Activated CD4-positive, alpha-beta T cell treated with anti-CD3 and anti-CD28 coated beads, Interleukin-2, amount 10 ng/mL, durations not matched to agents 7 days and 5 days (primary cell): ENCODE measurements at regions not wholly inside any gene's neighbourhood (a gene's known extent, or its start where the extent isn't known, plus 50 kb on each side); places are given as distances from the start of the nearest gene placed in this dataset.

ENCODE experiments used
- CTCF ChIA-PET: fragments of 350-600 bp; sonication (Branson Sonifier 250); formaldehyde crosslinking; loops from one replicate; lab custom pipeline; 2021; ENCODE audit warnings: antibody characterized with exemption; lab: Charles Lee
- POLR2A ChIA-PET: fragments of 350-600 bp; sonication (Branson Sonifier 250); formaldehyde crosslinking; loops from one replicate; lab custom pipeline; 2021; ENCODE audit warnings: antibody characterized with exemption; lab: Charles Lee
- DNase-seq: peaks from one replicate; pipeline ENCODE4 v3.0.0-alpha.2; 2020
- H3K27ac Mint-ChIP-seq: one replicate; pipeline ENCODE4 v1.8.0; 2021; ENCODE audit warnings: mild to moderate bottlenecking, moderate library complexity, mixed read lengths
- H3K27me3 Mint-ChIP-seq: one replicate; pipeline ENCODE4 v1.8.0; 2021; ENCODE audit warnings: mixed read lengths
- H3K36me3 Mint-ChIP-seq: one replicate; pipeline ENCODE4 v1.8.0; 2021; ENCODE audit warnings: low read depth, mixed read lengths
- H3K4me1 Mint-ChIP-seq: one replicate; pipeline ENCODE4 v1.8.0; 2021; ENCODE audit warnings: mixed read lengths
- H3K4me3 Mint-ChIP-seq: one replicate; pipeline ENCODE4 v1.8.0; 2021; ENCODE audit warnings: mild to moderate bottlenecking, moderate library complexity, mixed read lengths
- H3K9me3 Mint-ChIP-seq: one replicate; pipeline ENCODE4 v1.8.0; 2021; ENCODE audit warnings: mixed read lengths

DNA sequence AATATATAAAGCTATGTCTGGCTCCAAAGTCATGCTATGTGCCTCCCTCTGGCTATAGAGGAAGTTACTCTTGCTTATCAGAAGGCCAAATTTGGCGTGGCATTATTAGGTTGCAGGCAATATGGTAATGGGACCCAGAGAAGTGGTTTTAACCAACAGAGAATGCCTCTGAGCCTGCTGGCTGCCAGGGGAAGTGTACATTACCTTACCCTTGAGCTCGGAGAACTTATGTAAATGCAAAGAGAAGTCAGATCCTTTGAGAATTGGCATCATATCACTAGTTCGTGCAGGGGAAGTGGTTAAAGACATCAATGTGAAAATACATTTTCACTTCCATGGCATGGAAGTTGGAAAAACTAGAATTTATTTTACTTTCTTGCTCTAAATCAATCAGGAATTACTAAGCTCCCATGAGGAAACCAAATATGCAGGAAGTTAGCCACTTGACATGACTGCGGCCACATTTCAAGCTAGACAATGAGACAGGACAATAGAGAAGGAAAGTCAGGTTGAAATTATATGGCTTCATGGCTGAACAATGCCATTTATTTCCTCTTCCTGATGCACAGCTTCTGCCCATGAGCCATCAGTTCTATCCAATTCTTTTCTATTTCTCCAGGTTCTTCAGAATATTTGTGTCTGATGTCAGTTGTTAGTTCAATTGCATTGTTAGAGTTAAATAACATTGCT is 134.0 kb upstream of the PHACTR1 start:
- ChIA-PET POLR2A (no interaction called here), CTCF (no interaction called here)
- no peak overlapping the region for H3K27ac Mint-ChIP-seq
- H3K9me3 Mint-ChIP-seq: no peaks in the 10 kb centered on the region
- H3K36me3 Mint-ChIP-seq: no peaks in the 10 kb centered on the region
- H3K4me3 Mint-ChIP-seq: no peak overlapping the region
- H3K27me3 Mint-ChIP-seq: no peaks in the 10 kb centered on the region
- no peaks in the 10 kb centered on the region for H3K4me1 Mint-ChIP-seq
- no peak for DNase-seq

GRCh38 chr6:12584631-12585405 is 131.7 kb upstream of the PHACTR1 start:
- POLR2A ChIA-PET: no interaction called here

GRCh38 chr6:12585497-12585958 is 131.0 kb upstream of the PHACTR1 start:
- Mint-ChIP-seq H3K27me3 (peaks cover 1% of the 10 kb centered on the region), H3K4me1 (no peaks in the 10 kb centered on the region), H3K9me3 (no peaks in the 10 kb centered on the region), H3K27ac (no peak overlapping the region), H3K4me3 (no peak overlapping the region), H3K36me3 (no peaks in the 10 kb centered on the region)
- POLR2A ChIA-PET: no interaction called here
- CTCF ChIA-PET: no interaction called here
- DNase-seq: no peak

More at GRCh38 chr6:12584631-12585405, 131.7 kb upstream of the PHACTR1 start:
- H3K4me1 Mint-ChIP-seq: no peaks in the 10 kb centered on the region
- DNase-seq: no peak
- H3K27ac Mint-ChIP-seq: no peak overlapping the region
- no peaks in the 10 kb centered on the region for H3K9me3 Mint-ChIP-seq
- no peak overlapping the region for H3K4me3 Mint-ChIP-seq
- H3K36me3 Mint-ChIP-seq: no peaks in the 10 kb centered on the region
- no peaks in the 10 kb centered on the region for H3K27me3 Mint-ChIP-seq
- CTCF ChIA-PET: no interaction called here

DNA sequence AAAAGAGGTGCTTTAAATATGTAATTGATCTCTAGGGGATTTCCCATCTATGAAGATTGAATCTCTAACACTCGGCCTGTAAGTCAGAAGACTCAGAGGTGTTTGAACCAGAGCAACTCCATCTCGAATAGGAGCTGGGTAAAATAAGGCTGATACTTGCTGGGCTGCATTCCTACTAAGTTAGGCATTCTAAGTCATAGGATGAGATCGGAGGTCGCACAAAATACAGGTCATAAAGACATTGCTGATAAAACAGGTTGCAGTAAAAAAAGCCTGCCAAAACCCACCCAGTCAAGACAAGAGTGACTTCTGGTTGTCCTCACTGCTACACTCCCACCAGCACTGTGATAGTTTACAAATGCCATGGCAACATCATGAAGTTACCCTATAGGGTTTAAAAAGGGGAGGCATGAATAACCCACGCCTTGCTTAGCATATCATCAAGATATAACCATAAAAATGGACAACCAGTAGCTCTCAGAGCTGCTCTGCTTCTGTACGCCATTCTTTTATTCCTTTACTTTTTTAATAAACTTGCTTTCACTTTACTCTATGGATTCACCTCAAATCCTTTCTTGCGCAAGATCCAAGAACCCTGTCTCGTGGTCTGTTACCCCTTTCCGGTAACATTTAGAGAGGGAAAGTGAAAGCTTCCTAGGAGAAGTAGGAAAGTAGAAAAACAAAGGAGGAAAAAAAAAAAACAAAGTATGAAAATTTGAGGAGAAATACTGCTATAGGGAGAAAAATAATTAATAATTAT is 129.7 kb upstream of the PHACTR1 start:
- Mint-ChIP-seq H3K27ac (no peak overlapping the region), H3K4me1 (no peaks in the 10 kb centered on the region), H3K27me3 (peaks cover 1% of the 10 kb centered on the region), H3K36me3 (no peaks in the 10 kb centered on the region), H3K4me3 (no peak overlapping the region), H3K9me3 (no peaks in the 10 kb centered on the region)
- DNase-seq: no peak
- ChIA-PET CTCF (no interaction called here), POLR2A (no interaction called here)

DNA sequence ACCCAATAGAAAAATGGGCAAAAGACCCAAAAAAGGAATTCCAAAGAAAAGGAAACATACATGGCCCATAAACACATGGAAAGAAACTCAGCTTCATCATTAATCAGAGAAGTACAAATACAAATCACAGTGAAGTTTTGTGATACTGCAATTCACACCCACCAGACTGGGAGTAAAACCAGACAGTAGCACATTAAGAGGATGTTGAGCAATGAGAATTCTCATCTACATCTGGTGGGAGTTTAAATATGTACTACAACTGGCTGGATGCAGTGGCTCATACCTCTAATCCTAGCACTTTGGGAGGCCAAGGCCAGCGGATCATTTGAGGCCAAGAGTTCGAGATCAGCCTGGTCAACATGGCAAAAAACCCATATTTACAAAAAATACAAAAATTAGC is 125.7 kb upstream of the PHACTR1 start:
- POLR2A ChIA-PET: no interaction called here
- no peak overlapping the region for H3K4me3 Mint-ChIP-seq
- H3K27ac Mint-ChIP-seq: no peak overlapping the region
- DNase-seq: no peak
- peaks cover 8% of the 10 kb centered on the region for H3K27me3 Mint-ChIP-seq
- H3K4me1 Mint-ChIP-seq: no peaks in the 10 kb centered on the region
- no peaks in the 10 kb centered on the region for H3K36me3 Mint-ChIP-seq
- CTCF ChIA-PET: no interaction called here
- H3K9me3 Mint-ChIP-seq: no peaks in the 10 kb centered on the region

GRCh38 chr6:12592634-12593033 is 123.9 kb upstream of the PHACTR1 start:
- no peak for DNase-seq
- no peak overlapping the region for H3K27ac Mint-ChIP-seq
- ChIA-PET CTCF (no interaction called here), POLR2A (no interaction called here)
- no peaks in the 10 kb centered on the region for H3K4me1 Mint-ChIP-seq
- peaks cover 9% of the 10 kb centered on the region for H3K27me3 Mint-ChIP-seq
- H3K4me3 Mint-ChIP-seq: no peak overlapping the region
- no peaks in the 10 kb centered on the region for H3K36me3 Mint-ChIP-seq
- H3K9me3 Mint-ChIP-seq: no peaks in the 10 kb centered on the region

DNA sequence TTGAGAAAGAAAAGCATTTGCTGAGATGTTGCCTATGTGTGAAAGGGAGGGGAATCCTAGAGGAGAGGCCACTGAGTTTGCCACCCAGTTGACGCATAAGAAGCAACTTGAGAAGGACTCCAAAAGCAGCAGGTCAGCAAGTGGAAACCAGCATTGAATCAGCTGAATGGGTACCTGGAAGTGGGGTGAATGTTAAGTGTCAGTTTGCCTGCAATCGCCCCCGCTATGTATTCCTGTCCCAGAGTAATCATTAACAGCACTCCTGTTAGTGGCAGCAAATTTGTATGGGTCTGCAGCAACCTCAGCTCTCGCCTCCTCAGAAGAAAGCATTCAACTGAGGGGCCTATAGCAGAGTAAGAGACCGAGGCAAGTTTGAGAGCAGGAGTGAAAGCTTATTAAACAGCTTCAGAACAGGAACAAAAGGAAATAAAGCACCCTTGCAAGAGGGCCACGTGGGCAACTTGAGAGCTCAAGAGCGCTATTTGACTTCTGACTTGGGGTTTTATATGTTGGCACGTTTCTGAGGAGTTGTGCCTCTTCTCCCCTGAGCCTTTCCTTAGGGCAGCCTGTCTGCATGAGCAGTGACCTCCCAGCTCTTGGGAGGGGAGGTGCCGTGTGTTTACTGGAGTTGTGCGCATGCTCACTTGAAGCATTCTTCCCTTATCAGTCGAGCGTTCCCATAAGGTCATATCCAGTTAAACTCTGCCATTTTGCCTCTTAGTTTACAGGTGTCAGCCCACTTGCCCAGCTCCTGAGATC is 122.6 kb upstream of the PHACTR1 start:
- H3K36me3 Mint-ChIP-seq: no peaks in the 10 kb centered on the region
- no peak overlapping the region for H3K4me3 Mint-ChIP-seq
- DNase-seq: no peak
- peaks cover 9% of the 10 kb centered on the region for H3K27me3 Mint-ChIP-seq
- no peaks in the 10 kb centered on the region for H3K4me1 Mint-ChIP-seq
- no peak overlapping the region for H3K27ac Mint-ChIP-seq
- POLR2A ChIA-PET: no interaction called here
- CTCF ChIA-PET: no interaction called here
- no peaks in the 10 kb centered on the region for H3K9me3 Mint-ChIP-seq

GRCh38 chr6:12594530-12594893 is 122.1 kb upstream of the PHACTR1 start:
- ChIA-PET POLR2A (no interaction called here), CTCF (no interaction called here)
- no peak overlapping the region for H3K4me3 Mint-ChIP-seq
- H3K4me1 Mint-ChIP-seq: no peaks in the 10 kb centered on the region
- H3K36me3 Mint-ChIP-seq: no peaks in the 10 kb centered on the region
- H3K9me3 Mint-ChIP-seq: no peaks in the 10 kb centered on the region
- no peak for DNase-seq
- no peak overlapping the region for H3K27ac Mint-ChIP-seq
- peaks cover 9% of the 10 kb centered on the region for H3K27me3 Mint-ChIP-seq

- H3K27me3 Mint-ChIP-seq: peaks cover 9% of the 10 kb centered on the region
- H3K9me3 Mint-ChIP-seq: no peaks in the 10 kb centered on the region
- POLR2A ChIA-PET: no interaction called here
- DNase-seq: no peak
- H3K4me1 Mint-ChIP-seq: no peaks in the 10 kb centered on the region
- no peak overlapping the region for H3K4me3 Mint-ChIP-seq
- CTCF ChIA-PET: no interaction called here
- H3K27ac Mint-ChIP-seq: no peak overlapping the region
- H3K36me3 Mint-ChIP-seq: no peaks in the 10 kb centered on the region
Measured at GRCh38 chr6:12595161-12595811, 121.3 kb upstream of the PHACTR1 start.

DNA sequence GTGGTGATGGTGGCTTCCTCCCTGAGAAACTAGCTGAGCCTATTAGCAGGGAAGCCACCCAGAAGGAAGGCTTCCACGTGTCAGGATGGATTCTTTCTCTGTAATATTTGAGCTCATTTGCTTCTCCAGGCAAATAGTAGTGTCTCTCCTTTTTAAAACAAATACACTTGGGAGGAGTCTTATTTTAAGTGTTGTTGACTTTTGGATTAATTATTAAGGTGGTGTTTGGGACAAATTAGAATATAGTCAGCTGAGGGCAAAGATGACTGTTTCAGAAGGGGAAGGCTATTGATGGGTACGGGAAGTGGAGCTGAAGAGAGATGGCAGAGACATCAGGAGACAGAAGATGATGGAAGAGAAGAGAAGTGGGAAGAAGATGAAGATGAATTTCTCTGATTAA is 119.8 kb upstream of the PHACTR1 start:
- H3K27me3 Mint-ChIP-seq: peaks cover 15% of the 10 kb centered on the region
- H3K4me1 Mint-ChIP-seq: no peaks in the 10 kb centered on the region
- ChIA-PET POLR2A (no interaction called here), CTCF (no interaction called here)
- no peaks in the 10 kb centered on the region for H3K36me3 Mint-ChIP-seq
- no peaks in the 10 kb centered on the region for H3K9me3 Mint-ChIP-seq
- no peak overlapping the region for H3K4me3 Mint-ChIP-seq
- no peak overlapping the region for H3K27ac Mint-ChIP-seq
- DNase-seq: no peak

DNA sequence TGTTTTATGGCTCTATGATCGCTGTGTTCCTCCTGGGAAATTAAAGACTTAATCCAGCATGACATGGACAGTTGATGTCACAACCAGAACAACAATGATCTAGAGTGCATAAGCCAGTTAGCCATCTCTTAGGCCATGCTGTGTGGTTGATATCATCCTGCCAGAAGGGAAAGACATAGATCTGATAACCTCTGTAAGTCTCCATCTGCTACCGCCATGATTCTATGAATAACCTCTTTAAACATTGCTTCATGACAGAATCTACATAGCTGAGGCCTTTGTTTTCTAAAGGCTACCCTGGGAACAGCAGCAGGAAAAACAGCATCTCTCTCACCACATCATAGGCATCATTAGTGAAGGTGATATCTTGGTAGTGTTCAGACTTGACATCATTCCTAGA is 117.6 kb upstream of the PHACTR1 start:
- no peaks in the 10 kb centered on the region for H3K4me1 Mint-ChIP-seq
- DNase-seq: no peak
- H3K27me3 Mint-ChIP-seq: peaks cover 15% of the 10 kb centered on the region
- no peak overlapping the region for H3K27ac Mint-ChIP-seq
- ChIA-PET CTCF (no interaction called here), POLR2A (no interaction called here)
- H3K4me3 Mint-ChIP-seq: no peak overlapping the region
- H3K36me3 Mint-ChIP-seq: no peaks in the 10 kb centered on the region
- no peaks in the 10 kb centered on the region for H3K9me3 Mint-ChIP-seq

GRCh38 chr6:12601881-12602280 is 114.7 kb upstream of the PHACTR1 start:
- Mint-ChIP-seq H3K27ac (no peak overlapping the region), H3K36me3 (no peaks in the 10 kb centered on the region)
- no peak for DNase-seq

More at GRCh38 chr6:12601881-12602280, 114.7 kb upstream of the PHACTR1 start:
- POLR2A ChIA-PET: no interaction called here
- Mint-ChIP-seq H3K27me3 (peaks cover 9% of the 10 kb centered on the region), H3K4me3 (no peak overlapping the region), H3K4me1 (no peaks in the 10 kb centered on the region), H3K9me3 (no peaks in the 10 kb centered on the region)
- CTCF ChIA-PET: interaction anchor here (0.6 kb wide), 1 partner anchor 1232 kb away, joined by 3 read pairs; no protein-coding TSS in a partner anchor
